Parathyroid adenoma (tissue), 2 donors: ENCODE measurements at regions not wholly inside any gene's neighbourhood (a gene's known extent, or its start where the extent isn't known, plus 50 kb on each side); places are given as distances from the start of the nearest gene placed in this dataset.

Source experiments
- H2AFZ ChIP-seq: fragments of 300-600 bp; sonication (generic); one replicate; pipeline ENCODE4 v1.7.0; 2017; ENCODE audit warnings: antibody characterized with exemption, mild to moderate bottlenecking
- H3K27ac ChIP-seq: fragments of 300-600 bp; sonication (generic); one replicate; pipeline ENCODE4 v1.7.0; 2017
- H3K27me3 ChIP-seq: fragments of 300-600 bp; sonication (generic); one replicate; pipeline ENCODE4 v1.7.0; 2017; ENCODE audit warnings: low read length; ENCODE audit not compliant: control insufficient read depth, insufficient read depth
- H3K36me3 ChIP-seq: fragments of 300-600 bp; sonication (generic); one replicate; pipeline ENCODE4 v1.7.0; 2017; ENCODE audit warnings: low read length; ENCODE audit not compliant: control insufficient read depth, insufficient read depth
- H3K4me1 ChIP-seq: fragments of 300-600 bp; sonication (generic); one replicate; pipeline ENCODE4 v1.7.0; 2017; ENCODE audit warnings: control low read depth
- H3K4me2 ChIP-seq: fragments of 300-600 bp; sonication (generic); one replicate; pipeline ENCODE4 v1.7.0; 2017; ENCODE audit warnings: low read length
- H3K4me3 ChIP-seq: fragments of 300-600 bp; sonication (generic); one replicate; pipeline ENCODE4 v1.7.0; 2017; ENCODE audit warnings: low read depth, low read length
- H3K79me2 ChIP-seq: fragments of 300-600 bp; sonication (generic); one replicate; pipeline ENCODE4 v1.7.0; 2017; ENCODE audit warnings: control low read depth
- H3K9ac ChIP-seq: fragments of 300-600 bp; sonication (generic); one replicate; pipeline ENCODE4 v1.7.0; 2017; ENCODE audit warnings: mild to moderate bottlenecking
- H3K9me3 ChIP-seq: fragments of 300-600 bp; sonication (generic); one replicate; pipeline ENCODE4 v1.7.0; 2017; ENCODE audit warnings: low read length; ENCODE audit not compliant: control insufficient read depth
- TF ChIP-seq, protein P1 (sequence below): fragments of 300-600 bp; sonication (generic); IDR thresholded peaks from one replicate; pipeline ENCODE4 v1.7.0; 2017; ENCODE audit warnings: antibody characterized with exemption, mild to moderate bottlenecking
- donor health status: primary hyperparathyroidism.

DNA sequence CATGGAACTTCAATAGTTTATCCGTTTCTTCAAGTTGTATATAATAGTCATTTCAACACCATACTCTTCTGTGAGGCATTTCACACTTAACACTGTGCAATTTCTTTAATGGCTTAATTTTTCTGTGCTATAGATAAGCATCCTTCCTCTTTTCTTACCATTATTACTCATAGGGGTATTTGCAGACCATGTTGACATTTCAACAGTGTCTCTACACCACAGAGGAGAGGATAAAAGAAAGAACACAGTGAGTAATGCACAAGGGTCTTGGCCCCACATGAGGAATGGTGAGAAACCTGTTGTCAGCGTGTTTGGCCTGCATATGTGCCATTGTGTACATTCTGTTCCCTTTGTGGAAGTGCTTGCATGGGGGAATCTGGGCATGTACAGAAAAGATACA, 421.5 kb upstream of the MDGA2 start:
- H3K9me3 ChIP-seq: no peaks in the 10 kb centered on the region
- no peaks in the 10 kb centered on the region for H3K79me2 ChIP-seq
- no peaks in the 10 kb centered on the region for H3K27me3 ChIP-seq
- no peak overlapping the region for H3K27ac ChIP-seq
- TF ChIP-seq, protein P1, sequence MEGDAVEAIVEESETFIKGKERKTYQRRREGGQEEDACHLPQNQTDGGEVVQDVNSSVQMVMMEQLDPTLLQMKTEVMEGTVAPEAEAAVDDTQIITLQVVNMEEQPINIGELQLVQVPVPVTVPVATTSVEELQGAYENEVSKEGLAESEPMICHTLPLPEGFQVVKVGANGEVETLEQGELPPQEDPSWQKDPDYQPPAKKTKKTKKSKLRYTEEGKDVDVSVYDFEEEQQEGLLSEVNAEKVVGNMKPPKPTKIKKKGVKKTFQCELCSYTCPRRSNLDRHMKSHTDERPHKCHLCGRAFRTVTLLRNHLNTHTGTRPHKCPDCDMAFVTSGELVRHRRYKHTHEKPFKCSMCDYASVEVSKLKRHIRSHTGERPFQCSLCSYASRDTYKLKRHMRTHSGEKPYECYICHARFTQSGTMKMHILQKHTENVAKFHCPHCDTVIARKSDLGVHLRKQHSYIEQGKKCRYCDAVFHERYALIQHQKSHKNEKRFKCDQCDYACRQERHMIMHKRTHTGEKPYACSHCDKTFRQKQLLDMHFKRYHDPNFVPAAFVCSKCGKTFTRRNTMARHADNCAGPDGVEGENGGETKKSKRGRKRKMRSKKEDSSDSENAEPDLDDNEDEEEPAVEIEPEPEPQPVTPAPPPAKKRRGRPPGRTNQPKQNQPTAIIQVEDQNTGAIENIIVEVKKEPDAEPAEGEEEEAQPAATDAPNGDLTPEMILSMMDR: no peak
- no peaks in the 10 kb centered on the region for H3K36me3 ChIP-seq
- H3K4me1 ChIP-seq: no peaks in the 10 kb centered on the region
- H2AFZ ChIP-seq: no peak overlapping the region
- H3K4me3 ChIP-seq: no peak overlapping the region
- H3K4me2 ChIP-seq: no peak overlapping the region
- H3K9ac ChIP-seq: no peak overlapping the region

DNA sequence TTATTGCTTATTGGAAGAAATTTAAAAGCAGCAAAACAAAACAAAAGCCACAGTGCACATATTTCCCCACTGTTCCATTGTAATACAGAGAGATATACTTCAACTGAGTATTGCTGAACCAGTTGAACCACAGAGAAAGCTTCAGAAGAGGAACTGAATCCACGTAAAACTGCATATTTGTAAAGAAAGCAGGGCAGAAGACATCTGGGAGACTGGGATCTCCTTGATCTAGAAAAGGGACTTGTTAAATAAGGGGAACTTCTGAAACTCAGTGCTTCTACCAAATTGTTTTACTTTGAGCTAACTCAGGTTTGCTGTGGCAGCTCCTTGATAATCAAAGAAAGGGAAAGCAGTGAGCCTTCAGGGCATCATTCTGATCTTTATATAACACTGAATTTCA, 411.1 kb upstream of the MDGA2 start:
- H3K4me1 ChIP-seq: no peaks in the 10 kb centered on the region
- no peak overlapping the region for H2AFZ ChIP-seq
- H3K4me2 ChIP-seq: no peak overlapping the region
- no peaks in the 10 kb centered on the region for H3K79me2 ChIP-seq
- H3K4me3 ChIP-seq: no peak overlapping the region
- TF ChIP-seq, protein P1: no peak
- H3K27me3 ChIP-seq: no peaks in the 10 kb centered on the region
- no peaks in the 10 kb centered on the region for H3K36me3 ChIP-seq
- no peak overlapping the region for H3K27ac ChIP-seq
- no peak overlapping the region for H3K9ac ChIP-seq
- H3K9me3 ChIP-seq: no peaks in the 10 kb centered on the region

DNA sequence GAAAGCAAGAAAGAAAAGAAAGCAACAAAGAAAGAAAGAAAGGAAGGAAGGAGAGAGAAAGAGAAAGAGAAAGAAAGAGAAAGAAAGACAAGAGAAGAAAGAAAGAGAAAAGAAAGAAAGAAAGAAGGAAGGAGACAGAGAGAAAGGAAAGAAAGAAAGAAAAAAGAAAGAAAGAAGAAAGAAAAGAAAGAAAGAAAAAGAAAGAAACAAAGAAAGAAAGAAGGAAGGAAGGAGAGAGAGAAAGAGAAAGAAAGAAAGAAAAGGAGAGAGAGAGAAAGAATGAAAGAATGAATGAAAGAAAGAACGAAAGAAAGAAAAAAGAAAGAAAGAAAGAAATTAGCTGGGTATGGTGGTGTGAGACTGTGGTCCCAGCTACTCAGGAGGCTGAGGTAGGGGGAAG, 400.1 kb upstream of the MDGA2 start:
- H3K9me3 ChIP-seq: no peaks in the 10 kb centered on the region
- H3K4me3 ChIP-seq: no peak overlapping the region
- no peak overlapping the region for H3K27ac ChIP-seq
- TF ChIP-seq, protein P1: no peak
- no peak overlapping the region for H2AFZ ChIP-seq
- no peak overlapping the region for H3K4me2 ChIP-seq
- H3K27me3 ChIP-seq: no peaks in the 10 kb centered on the region
- no peaks in the 10 kb centered on the region for H3K79me2 ChIP-seq
- H3K36me3 ChIP-seq: no peaks in the 10 kb centered on the region
- no peaks in the 10 kb centered on the region for H3K4me1 ChIP-seq
- H3K9ac ChIP-seq: no peak overlapping the region

DNA sequence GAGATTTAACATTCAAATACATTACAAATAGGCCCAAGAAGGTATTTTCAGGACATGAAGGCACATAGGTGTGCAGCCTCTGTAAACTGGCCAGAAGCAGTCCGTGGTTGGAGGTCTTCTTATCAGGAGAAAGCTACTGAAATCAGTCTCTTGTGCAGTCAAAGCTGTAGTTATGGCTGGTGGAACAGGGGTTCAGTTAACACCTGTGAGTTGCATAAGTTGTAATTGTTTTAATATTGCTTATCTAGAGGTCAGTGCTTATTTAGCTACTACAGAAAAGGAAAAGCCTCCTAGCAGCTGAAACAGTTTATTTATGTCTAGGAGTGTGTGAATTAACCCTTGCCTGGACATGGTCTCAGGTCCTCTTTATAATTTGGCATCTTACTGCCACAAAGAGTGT, 377.6 kb upstream of the MDGA2 start:
- Histone ChIP-seq H3K27me3 (no peaks in the 10 kb centered on the region), H3K9ac (no peak overlapping the region), H3K4me2 (no peak overlapping the region), H3K9me3 (no peaks in the 10 kb centered on the region), H3K36me3 (no peaks in the 10 kb centered on the region), H3K4me3 (no peak overlapping the region), H3K79me2 (no peaks in the 10 kb centered on the region), H2AFZ (no peak overlapping the region), H3K27ac (no peak overlapping the region), H3K4me1 (no peaks in the 10 kb centered on the region)
- TF ChIP-seq, protein P1: no peak

DNA sequence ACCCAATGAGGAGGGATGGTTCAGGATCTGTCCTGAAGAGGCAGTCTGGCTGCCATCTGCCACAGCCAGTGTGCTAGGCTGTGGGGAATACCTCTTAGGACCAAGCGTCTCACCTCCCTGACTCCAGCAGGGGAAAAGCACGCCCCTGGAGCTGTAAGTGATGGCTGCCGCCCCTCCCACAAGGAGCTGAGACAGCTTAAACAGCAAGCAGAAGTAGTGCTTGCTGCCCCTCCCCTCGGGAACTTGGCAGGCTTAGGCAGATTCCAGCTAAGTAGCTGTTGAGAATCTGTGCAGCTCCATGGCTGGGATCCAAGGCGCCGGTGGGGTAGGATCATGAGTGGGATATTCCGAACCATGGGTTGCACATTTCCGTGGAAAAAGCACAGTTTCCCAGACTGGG, 360.4 kb upstream of the MDGA2 start:
- Histone ChIP-seq H3K9ac (no peak overlapping the region), H3K27me3 (no peaks in the 10 kb centered on the region), H3K36me3 (no peaks in the 10 kb centered on the region), H3K4me2 (no peak overlapping the region), H3K4me3 (no peak overlapping the region), H2AFZ (no peak overlapping the region), H3K9me3 (no peaks in the 10 kb centered on the region), H3K27ac (no peak overlapping the region), H3K4me1 (no peaks in the 10 kb centered on the region), H3K79me2 (no peaks in the 10 kb centered on the region)
- TF ChIP-seq, protein P1: no peak
